ENCODE measurements at regions not wholly inside any gene's neighbourhood (a gene's known extent, or its start where the extent isn't known, plus 50 kb on each side); places are given as distances from the start of the nearest gene placed in this dataset.
"Not testable (repeated sequence)": the region's sequence is repeated elsewhere in the genome, so short reads cannot be mapped to it uniquely, and the experiment has no call there.

DNA sequence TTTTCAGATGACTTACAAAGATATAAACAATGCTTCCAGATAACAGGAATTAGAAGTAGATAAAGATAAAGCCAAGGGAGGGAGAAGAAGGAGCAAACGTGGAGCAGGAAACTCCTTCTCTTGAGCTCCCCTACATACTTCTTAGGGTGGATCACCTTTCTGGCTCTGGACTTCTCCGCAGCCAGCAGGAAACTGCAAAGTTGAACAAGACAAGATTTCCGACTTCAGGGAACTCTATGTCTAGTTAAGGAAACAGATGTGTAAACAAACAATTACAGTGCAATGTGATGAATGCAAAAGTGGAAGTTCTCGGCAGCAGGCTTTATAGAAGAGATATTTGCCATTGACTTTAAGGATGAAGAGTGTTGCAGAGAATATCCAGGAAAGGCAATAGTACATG is 134.0 kb upstream of the MARCKS start:
- ChIA-PET POLR2A (no interaction called here), CTCF (no interaction called here)
- TF ChIP-seq, protein P1, sequence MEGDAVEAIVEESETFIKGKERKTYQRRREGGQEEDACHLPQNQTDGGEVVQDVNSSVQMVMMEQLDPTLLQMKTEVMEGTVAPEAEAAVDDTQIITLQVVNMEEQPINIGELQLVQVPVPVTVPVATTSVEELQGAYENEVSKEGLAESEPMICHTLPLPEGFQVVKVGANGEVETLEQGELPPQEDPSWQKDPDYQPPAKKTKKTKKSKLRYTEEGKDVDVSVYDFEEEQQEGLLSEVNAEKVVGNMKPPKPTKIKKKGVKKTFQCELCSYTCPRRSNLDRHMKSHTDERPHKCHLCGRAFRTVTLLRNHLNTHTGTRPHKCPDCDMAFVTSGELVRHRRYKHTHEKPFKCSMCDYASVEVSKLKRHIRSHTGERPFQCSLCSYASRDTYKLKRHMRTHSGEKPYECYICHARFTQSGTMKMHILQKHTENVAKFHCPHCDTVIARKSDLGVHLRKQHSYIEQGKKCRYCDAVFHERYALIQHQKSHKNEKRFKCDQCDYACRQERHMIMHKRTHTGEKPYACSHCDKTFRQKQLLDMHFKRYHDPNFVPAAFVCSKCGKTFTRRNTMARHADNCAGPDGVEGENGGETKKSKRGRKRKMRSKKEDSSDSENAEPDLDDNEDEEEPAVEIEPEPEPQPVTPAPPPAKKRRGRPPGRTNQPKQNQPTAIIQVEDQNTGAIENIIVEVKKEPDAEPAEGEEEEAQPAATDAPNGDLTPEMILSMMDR (IDR thresholded peaks at IDR 0.05; ENCODE audit: insufficient read depth, low read length, missing control alignments): no peak
- H3K4me3 ChIP-seq (ENCODE audit: low read depth, low read length): no peak overlapping the region
- no peak for DNase-seq (ENCODE audit: low read depth, low spot score)

DNA sequence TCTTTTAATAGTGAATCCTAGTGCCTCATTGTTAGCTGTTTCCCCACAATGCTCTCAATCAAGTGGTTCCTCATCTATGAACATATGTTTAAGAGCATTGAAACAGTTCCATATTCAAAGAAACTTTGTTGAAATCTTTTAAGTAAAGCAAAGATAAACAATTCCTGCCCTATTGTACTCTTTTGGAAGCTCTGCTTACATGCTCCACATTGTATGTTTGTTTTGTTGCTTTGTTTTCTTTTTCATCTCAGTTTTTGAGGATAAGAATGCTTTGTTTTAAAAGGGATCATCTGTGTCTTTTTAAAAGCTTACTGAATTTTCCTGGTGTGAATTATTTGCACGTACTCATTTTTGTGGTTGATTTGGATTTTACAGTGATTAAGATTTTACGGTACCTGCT is 132.2 kb upstream of the MARCKS start:
- H3K4me3 ChIP-seq (ENCODE audit: low read depth, low read length); POLR2A ChIA-PET; DNase-seq (ENCODE audit: low read depth, low spot score): not testable (repeated sequence)
- CTCF ChIA-PET: interaction anchor here (1.7 kb wide), 1 partner anchor 11 kb away, joined by 3 read pairs; no protein-coding TSS in a partner anchor

DNA sequence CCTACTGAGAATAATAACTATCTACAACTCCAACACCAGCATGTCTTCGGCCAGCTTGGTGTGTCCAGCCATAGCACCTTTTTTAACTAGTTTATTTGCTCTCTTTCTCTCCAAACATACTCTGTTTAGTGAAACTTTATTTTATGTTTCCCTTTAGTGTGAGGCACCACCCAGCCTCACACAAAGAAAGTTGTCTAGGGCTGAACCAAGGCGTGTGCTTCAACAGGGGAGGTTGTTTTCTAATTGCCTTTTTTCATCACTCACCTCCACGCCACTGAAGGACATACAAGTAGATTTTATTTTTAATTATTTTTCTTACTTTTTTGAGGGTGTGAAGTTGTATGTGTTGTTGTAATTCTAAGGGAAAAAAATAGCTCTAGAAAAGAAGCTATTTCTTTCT is 125.6 kb upstream of the MARCKS start:
- POLR2A ChIA-PET: no interaction called here
- CTCF ChIA-PET: no interaction called here
- TF ChIP-seq, protein P1 (IDR thresholded peaks at IDR 0.05; ENCODE audit: insufficient read depth, low read length, missing control alignments): no peak
- no peak overlapping the region for H3K4me3 ChIP-seq (ENCODE audit: low read depth, low read length)
- DNase-seq (ENCODE audit: low read depth, low spot score): no peak

DNA sequence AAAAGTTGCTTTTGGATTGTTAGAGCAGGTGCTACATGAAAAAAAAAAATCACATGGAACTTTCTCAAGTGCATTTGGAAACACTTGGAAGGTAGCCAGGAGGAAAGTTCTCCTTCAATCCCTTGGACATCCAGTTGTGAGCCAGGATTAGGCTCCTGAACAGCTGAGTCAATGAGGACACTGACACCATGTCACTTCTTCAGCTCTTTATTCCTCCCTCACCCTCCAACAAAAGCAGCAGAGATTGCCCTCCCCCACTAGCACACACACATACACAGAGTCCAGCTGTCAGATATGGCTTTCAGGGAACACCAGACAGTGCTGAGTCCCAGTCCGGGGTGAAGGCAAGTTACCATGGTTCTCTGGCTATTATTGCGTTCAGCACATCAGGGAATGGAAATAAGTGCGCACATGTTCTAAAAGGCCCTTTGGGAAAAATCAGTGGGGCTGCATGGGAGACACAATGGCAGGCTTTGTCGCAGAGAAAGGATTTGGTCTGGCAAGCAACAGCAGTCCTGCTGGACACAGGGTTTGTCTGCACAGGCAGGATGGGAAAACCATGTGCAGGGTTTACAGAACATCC is 124.7 kb upstream of the MARCKS start:
- POLR2A ChIA-PET: no interaction called here
- no peak for DNase-seq (ENCODE audit: low read depth, low spot score)
- no peak overlapping the region for H3K4me3 ChIP-seq (ENCODE audit: low read depth, low read length)
- CTCF ChIA-PET: no interaction called here
- TF ChIP-seq, protein P1 (IDR thresholded peaks at IDR 0.05; ENCODE audit: insufficient read depth, low read length, missing control alignments): no peak

DNA sequence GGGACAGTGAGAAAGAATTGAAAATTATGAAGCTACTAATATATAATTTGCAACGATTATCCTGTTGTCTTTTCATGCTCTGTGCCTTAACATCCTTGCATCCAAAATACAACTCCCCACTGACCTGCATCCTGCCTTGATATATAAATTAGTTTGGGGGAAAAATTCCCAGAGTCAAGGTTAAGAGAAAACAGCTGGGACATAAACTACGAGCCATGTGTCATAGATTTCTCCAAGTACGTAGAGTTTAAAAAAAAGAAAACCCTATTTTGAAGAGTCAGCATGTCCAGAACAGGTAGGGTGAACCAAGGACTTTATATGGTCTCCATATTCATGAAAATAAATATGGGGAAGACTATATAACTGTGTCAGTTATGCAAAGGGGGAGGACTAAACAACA is 123.8 kb upstream of the MARCKS start:
- TF ChIP-seq, protein P1 (IDR thresholded peaks at IDR 0.05; ENCODE audit: insufficient read depth, low read length, missing control alignments): no peak
- POLR2A ChIA-PET: no interaction called here
- DNase-seq (ENCODE audit: low read depth, low spot score): no peak
- no peak overlapping the region for H3K4me3 ChIP-seq (ENCODE audit: low read depth, low read length)
- CTCF ChIA-PET: no interaction called here

DNA sequence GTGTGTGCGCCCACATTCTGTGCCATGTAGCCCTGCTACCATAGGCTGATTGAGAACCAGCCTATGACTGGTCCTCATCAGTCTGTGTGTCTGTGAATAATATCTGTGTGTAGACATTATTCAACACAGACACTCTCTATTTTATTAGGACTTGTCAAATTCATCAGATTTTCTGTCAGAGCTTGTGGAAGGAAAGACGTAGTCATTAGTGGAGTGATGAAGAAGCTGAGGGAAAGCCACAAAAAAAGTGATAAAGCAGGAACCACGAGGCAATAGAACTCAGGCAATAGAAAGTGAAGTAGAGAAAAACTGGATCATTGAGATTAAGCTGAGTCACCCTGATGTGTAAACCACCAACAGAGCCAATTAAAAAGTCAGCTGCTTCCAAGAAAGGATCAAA is 122.2 kb upstream of the MARCKS start:
- CTCF ChIA-PET: interaction anchor here (1.2 kb wide), 1 partner anchor 10 kb away, joined by 3 read pairs; no protein-coding TSS in a partner anchor
- TF ChIP-seq, protein P1 (IDR thresholded peaks at IDR 0.05; ENCODE audit: insufficient read depth, low read length, missing control alignments): no peak
- no peak overlapping the region for H3K4me3 ChIP-seq (ENCODE audit: low read depth, low read length)
- POLR2A ChIA-PET: no interaction called here
- no peak for DNase-seq (ENCODE audit: low read depth, low spot score)

DNA sequence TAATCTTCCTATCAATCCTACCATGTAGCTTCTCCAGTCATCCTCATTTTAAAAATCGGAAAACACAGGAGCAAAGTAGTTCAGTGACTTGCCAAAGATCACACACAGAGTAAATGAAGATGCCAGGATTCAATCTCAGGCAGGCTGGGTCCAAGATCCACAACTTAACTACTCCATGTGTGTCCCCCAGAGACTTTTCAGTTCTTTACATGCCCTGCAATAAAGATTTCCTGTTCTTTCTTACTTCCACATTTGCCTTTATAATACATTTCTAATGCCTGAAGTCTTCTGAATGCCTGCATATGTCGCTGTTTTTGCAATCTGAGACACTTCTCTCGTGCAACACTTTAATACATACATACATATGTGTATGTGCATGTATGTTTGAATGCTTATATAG is 121.7 kb upstream of the MARCKS start:
- no peak for DNase-seq (ENCODE audit: low read depth, low spot score)
- ChIA-PET POLR2A (no interaction called here), CTCF (interaction anchor here (1.2 kb wide), 1 partner anchor 10 kb away, joined by 3 read pairs; no protein-coding TSS in a partner anchor)
- TF ChIP-seq, protein P1 (IDR thresholded peaks at IDR 0.05; ENCODE audit: insufficient read depth, low read length, missing control alignments): no peak
- H3K4me3 ChIP-seq (ENCODE audit: low read depth, low read length): no peak overlapping the region
